GM12864 (cell line): ENCODE measurements at regions not wholly inside any gene's neighbourhood (a gene's known extent, or its start where the extent isn't known, plus 50 kb on each side); places are given as distances from the start of the nearest gene placed in this dataset.
"Not testable (repeated sequence)": the region's sequence is repeated elsewhere in the genome, so short reads cannot be mapped to it uniquely, and the experiment has no call there.

Experiments
- DNase-seq: peaks from one replicate; pipeline ENCODE4 v3.0.0-alpha.2; 2011; ENCODE audit warnings: low read depth
- H3K4me3 ChIP-seq: 2 replicates; pipeline ENCODE4 v1.5.1; 2011; ENCODE audit warnings: mild to moderate bottlenecking, low read depth, low read length, control low read depth
- CTCF ChIP-seq: IDR thresholded peaks from 2 replicates; pipeline ENCODE4 v1.5.1; 2011; ENCODE audit warnings: low read depth, mild to moderate bottlenecking, moderate library complexity, low read length, control low read depth, inconsistent platforms; ENCODE audit errors: missing control alignments

GRCh38 chr12:82300611-82301010, 57.6 kb downstream of the CCDC59 start:
- no peak for DNase-seq
- no peak for TF ChIP-seq CTCF

GRCh38 chr12:82299319-82300025, 58.7 kb downstream of the CCDC59 start:
- H3K4me3 ChIP-seq = no peak overlapping the region
- DNase-seq = no peak
- TF ChIP-seq CTCF = no peak

More at GRCh38 chr12:82300611-82301010, 57.6 kb downstream of the CCDC59 start:
- H3K4me3 ChIP-seq = no peak overlapping the region

GRCh38 chr12:82290415-82290814, 67.8 kb downstream of the CCDC59 start:
- H3K4me3 ChIP-seq = no peak overlapping the region
- DNase-seq = no peak
- TF ChIP-seq CTCF = no peak

GRCh38 chr12:82281335-82281734, 76.9 kb downstream of the CCDC59 start:
- not testable (repeated sequence) for DNase-seq, H3K4me3 ChIP-seq

GRCh38 chr12:82279536-82280058, 78.6 kb downstream of the CCDC59 start:
- TF ChIP-seq CTCF = no peak
- no peak overlapping the region for H3K4me3 ChIP-seq
- DNase-seq = no peak

GRCh38 chr12:82277582-82277981, 80.6 kb downstream of the CCDC59 start:
- no peak for DNase-seq
- H3K4me3 ChIP-seq = no peak overlapping the region
- no peak for TF ChIP-seq CTCF

- no peak for DNase-seq
- no peak for TF ChIP-seq CTCF
- H3K4me3 ChIP-seq = no peak overlapping the region
These were observed 115.5 kb downstream of the CCDC59 start for GRCh38 chr12:82242729-82243128.
